22Rv1 (cell line): ENCODE measurements at regions not wholly inside any gene's neighbourhood (a gene's known extent, or its start where the extent isn't known, plus 50 kb on each side); places are given as distances from the start of the nearest gene placed in this dataset.

Experiments
- H3K27ac ChIP-seq: fragments of 450-650 bp; 2 replicates; pipeline ENCODE4 v1.5.1; 2017
- ZFX ChIP-seq: fragments of 450-650 bp; IDR thresholded peaks from 2 replicates; pipeline ENCODE4 v1.6.1; 2017; ENCODE audit warnings: antibody characterized with exemption, borderline replicate concordance
- TF ChIP-seq, protein P1 (sequence below): fragments of 450-650 bp; IDR thresholded peaks from 2 replicates; pipeline ENCODE4 v1.5.1; 2017; ENCODE audit warnings: mild to moderate bottlenecking

DNA sequence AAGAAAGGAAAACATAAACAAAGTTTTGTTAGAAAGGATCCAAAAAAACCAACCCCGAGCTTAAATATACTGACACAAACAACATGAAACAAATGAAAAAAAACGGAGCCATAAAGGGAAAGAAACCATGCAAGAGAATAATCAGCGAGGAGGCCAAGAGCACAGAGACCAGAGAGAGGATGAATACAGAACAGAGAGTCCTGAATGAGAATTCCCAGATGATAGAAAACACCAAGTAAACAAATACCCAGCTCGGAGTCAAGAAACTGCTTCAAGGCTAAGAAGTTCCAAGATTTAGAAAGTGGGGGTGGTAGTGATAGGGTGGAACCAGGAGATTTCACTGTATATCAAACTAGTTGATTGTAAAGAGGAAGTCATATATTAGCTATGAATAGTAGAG, 313.3 kb downstream of the OSR1 start:
- TF ChIP-seq, protein P1, sequence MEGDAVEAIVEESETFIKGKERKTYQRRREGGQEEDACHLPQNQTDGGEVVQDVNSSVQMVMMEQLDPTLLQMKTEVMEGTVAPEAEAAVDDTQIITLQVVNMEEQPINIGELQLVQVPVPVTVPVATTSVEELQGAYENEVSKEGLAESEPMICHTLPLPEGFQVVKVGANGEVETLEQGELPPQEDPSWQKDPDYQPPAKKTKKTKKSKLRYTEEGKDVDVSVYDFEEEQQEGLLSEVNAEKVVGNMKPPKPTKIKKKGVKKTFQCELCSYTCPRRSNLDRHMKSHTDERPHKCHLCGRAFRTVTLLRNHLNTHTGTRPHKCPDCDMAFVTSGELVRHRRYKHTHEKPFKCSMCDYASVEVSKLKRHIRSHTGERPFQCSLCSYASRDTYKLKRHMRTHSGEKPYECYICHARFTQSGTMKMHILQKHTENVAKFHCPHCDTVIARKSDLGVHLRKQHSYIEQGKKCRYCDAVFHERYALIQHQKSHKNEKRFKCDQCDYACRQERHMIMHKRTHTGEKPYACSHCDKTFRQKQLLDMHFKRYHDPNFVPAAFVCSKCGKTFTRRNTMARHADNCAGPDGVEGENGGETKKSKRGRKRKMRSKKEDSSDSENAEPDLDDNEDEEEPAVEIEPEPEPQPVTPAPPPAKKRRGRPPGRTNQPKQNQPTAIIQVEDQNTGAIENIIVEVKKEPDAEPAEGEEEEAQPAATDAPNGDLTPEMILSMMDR = no peak
- TF ChIP-seq ZFX = no peak
- no peak overlapping the region for H3K27ac ChIP-seq

DNA sequence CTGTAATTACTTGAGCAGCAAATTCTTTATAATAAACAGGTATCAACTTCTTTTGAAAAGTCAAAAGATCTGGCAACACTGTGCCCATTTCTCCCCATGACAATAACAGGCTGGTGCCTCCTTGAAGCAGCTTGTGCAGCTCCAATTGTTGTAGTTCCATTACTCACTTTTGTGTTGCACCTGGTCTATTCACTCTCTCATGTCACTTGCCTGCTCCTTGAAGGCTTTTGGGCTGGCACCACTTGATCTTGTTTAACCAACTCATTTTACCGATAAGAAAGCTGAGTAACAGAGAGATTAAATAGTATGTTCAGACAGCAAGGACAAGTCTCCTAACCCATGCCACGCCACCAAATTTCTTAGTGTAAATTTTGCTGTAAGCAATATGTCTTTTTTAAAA, 314.5 kb downstream of the OSR1 start:
- TF ChIP-seq, protein P1 = no peak
- no peak for TF ChIP-seq ZFX
- no peak overlapping the region for H3K27ac ChIP-seq

DNA sequence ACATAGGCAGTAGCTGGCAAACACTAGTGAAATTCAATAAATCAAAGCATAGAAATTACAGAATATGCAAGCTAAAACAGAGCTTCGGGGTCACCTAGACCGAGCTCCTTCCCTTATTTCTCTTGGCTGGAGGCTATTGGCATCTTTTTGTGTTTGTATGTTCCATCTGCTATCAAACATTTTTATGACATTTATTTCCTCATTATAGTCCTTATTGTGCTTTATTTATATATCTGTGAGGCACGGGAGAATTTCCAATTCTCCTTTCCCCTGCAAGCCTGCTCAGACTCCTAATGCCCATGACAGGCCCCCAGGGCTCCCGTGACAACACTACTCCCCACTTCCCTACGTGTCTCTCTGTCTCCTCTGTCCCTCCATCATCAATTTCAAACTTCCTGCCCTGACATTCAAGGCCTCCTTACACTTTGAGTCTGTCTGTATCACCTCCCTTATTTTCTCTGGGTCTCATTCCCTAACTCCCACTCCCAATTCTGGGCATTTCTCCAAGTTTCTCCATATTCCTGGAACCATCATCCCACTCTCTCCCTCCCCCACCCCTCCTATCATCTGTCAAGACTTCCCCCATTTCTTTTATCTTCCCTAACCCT, 316.9 kb downstream of the OSR1 start:
- H3K27ac ChIP-seq = no peak overlapping the region
- no peak for TF ChIP-seq ZFX
- TF ChIP-seq, protein P1 = no peak

DNA sequence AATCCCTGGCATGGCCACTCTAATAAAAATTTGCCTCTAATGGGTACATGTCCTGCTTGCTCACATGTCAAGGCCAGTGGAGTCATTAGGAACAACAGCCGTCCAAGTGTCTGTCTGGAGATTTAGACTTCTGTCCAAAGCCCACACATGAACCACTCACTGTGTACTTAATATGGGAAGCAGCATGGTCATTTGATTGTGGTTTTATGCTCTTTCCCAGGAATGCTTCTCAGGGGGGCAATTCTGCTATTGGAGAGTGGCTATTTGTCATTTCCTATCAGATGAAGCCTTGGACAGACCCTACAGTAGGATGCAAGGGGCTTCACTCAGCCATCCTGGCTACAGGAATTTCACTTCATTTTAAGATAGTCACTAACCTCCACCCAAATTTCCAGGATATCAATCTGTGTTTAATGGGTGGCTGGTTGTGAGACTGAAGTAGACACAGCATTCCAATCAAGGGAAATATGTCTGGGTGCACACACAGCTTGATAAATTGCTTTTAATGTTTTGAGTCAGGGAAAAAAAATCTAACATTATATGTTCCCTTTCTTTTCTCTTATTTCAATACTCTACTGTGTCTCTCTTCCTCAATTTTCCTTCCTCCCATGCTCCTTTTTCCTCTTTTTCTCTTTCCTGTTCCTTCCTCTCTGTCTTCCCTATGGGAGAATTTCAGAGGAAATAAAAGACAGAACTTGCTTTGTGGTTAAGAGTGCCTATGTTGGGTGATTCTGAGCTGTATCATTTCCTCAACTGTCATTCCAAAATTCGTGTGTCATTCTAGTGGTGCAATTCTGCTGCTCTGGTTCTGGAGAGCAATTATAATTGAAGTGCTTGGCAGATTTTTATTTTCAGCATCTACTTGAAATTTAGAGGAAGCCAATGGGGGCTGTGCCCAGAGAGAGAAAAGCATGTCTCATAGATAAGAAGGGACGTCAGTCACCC, 320.1 kb downstream of the OSR1 start:
- no peak overlapping the region for H3K27ac ChIP-seq
- TF ChIP-seq ZFX = no peak
- TF ChIP-seq, protein P1 = no peak

GRCh38 chr2:19036091-19036490, 322.3 kb downstream of the OSR1 start:
- TF ChIP-seq ZFX = no peak
- H3K27ac ChIP-seq = no peak overlapping the region

- no peak overlapping the region for H3K27ac ChIP-seq
- TF ChIP-seq, protein P1 = no peak
- no peak for TF ChIP-seq ZFX
Observed at GRCh38 chr2:19035238-19035637, 323.2 kb downstream of the OSR1 start.

DNA sequence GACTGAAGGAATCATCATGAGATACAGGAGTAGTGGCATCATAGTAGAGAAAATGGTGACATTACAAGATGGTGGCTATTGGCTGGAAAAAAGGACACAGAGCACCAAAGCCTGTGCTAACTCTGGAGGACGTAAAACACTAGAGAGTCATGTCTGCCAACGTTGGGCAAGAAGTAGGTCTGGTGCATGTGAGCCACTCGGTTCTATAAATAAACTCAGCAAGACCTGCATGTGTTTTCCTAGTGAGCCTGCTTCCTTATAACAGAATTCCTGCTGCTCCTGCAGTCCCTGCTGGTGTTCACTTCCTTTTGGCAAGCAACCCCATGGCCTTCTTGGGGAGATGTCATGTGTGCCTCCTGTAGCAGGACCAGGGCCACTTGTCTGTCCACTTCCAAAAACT, 325.2 kb downstream of the OSR1 start:
- TF ChIP-seq, protein P1 = no peak

More for the DNA sequence above, 325.2 kb downstream of the OSR1 start:
- H3K27ac ChIP-seq = no peak overlapping the region
